Heart right ventricle (tissue), 16 donors: ENCODE measurements at regions not wholly inside any gene's neighbourhood (a gene's known extent, or its start where the extent isn't known, plus 50 kb on each side); places are given as distances from the start of the nearest gene placed in this dataset.

Source experiments
- ATAC-seq, 8 donors: fragments of 200-7000 bp; cut with Tn5 transposase; one replicate each; pipeline ENCODE4 v1.9.1; 2020; ENCODE audit warnings: mild to moderate bottlenecking in 8 of 8, moderate library complexity in 8 of 8, moderate number of reproducible peaks in 1 of 8
- DNase-seq, 2 donors: peaks; one replicate each; pipeline ENCODE4 v3.0.0-alpha.2; 2020
- H3K27ac ChIP-seq, 10 donors: fragments of 200-600 bp; sonication (generic) in 2 of 10; one replicate each; pipeline versions ENCODE4 v1.5.0 to v1.8.0; 2020 to 2022; ENCODE audit warnings: mild to moderate bottlenecking in 3 of 10
- H3K27me3 ChIP-seq, 7 donors: fragments of 200-600 bp; one replicate each; pipeline ENCODE4 v1.8.0; 2021 to 2022; ENCODE audit warnings: mild to moderate bottlenecking in 2 of 7
- H3K36me3 ChIP-seq, 9 donors: fragments of 200-600 bp; sonication (generic) in 1 of 9; one replicate each; pipeline versions ENCODE4 v1.5.0 to v1.8.0; 2020 to 2022; ENCODE audit warnings: mild to moderate bottlenecking in 2 of 9
- H3K4me1 ChIP-seq, 9 donors: fragments of 200-600 bp; sonication (generic) in 1 of 9; one replicate each; pipeline versions ENCODE4 v1.5.0 to v1.8.0; 2020 to 2022; ENCODE audit warnings: mild to moderate bottlenecking in 4 of 9
- H3K4me3 ChIP-seq, 10 donors: fragments of 200-600 bp; sonication (generic) in 2 of 10; one replicate each; pipeline versions ENCODE4 v1.5.0 to v1.8.0; 2020 to 2022; ENCODE audit warnings: mild to moderate bottlenecking in 7 of 10, moderate library complexity in 2 of 10
- H3K9me3 ChIP-seq, 11 donors: fragments of 200-600 bp in 10 of 11; sonication (generic) in 2 of 11; one replicate each; pipeline versions ENCODE4 v1.5.0 to v1.8.0; 2013 to 2022; ENCODE audit warnings: mild to moderate bottlenecking in 2 of 11, control low read depth in 1 of 11, moderate library complexity in 1 of 11
- CTCF ChIP-seq, 9 donors: fragments of 200-600 bp; sonication (generic) in 2 of 9; IDR thresholded peaks; one replicate each; pipeline versions ENCODE4 v1.5.0 to v1.8.0; 2021 to 2022; ENCODE audit warnings: antibody characterized with exemption in 9 of 9, mild to moderate bottlenecking in 5 of 9, moderate library complexity in 1 of 9
- WGBS, 2 donors: extraction: QIAGEN DNeasy Blood & Tissue Kit; methylation state at CpG; one replicate each; pipeline ENCODE4 v1.1.7; 2013; ENCODE audit warnings: inconsistent platforms in 1 of 2; 5-methylcytosine and 5-hydroxymethylcytosine counted together
- intact Hi-C, 10 donors: fragments of 100-400 bp; cut with DNase I; formaldehyde crosslinking; loops; one replicate each; pipeline versions ENCODE4 v1.11.1 to v1.14.2; 2022
- donor health status: Arrhythmogenic right ventricular cardiomyopathy.
- donor health status: ischemic (EF 13 %, LVEDD 7.1; RV severe dilation, severe dysfunction).
- donor health status: healthy with polysubstance abuse.
- donor health status: DM: no; HTN: yes; CAD: no.
- donor health status: DM: no; HTN: no; CAD: no.
- donor health status: ischemic (EF 25% LVEDD 6.9; RV normal size, moderate dysfunction).
- donor health status: ischemic (EF 25% LVEDD 5.7; RV mildly dilated, moderate dysfunction).
- donor health status: healthy.
- donor health status: DM: yes; HTN: yes; CAD: no.
- donor health status: Ischemic cardiomyopathy.
- donor health status: ischemic (EF 35%, LVEDD 5.7; RV mildly dilated, moderate dysfunction).
- donor health status: nonischemic (EF 11% LVEDD 7.7; RV severe dilation, severe dysfunction).
- donor health status: DM: yes; HTN: yes; CAD: no.
- donor health status: PGD.
- donor health status: ischemic (EF 29% LVEDD 5.4; RV normal size, mild dysfunction).
- donor health status: nonischemic (EF 23%, LVEDD 6.1; RV moderate dilation, normal function).

GRCh38 chr16:54540525-54541180, 254.1 kb upstream of the IRX3 start:
- no peak overlapping the region for H3K27ac ChIP-seq
- H3K4me1 ChIP-seq: no peaks in the 10 kb centered on the region
- H3K36me3 ChIP-seq: no peaks in the 10 kb centered on the region
- no peak for DNase-seq
- no peak for TF ChIP-seq CTCF (IDR thresholded peaks at IDR 0.05)
- ATAC-seq: no peak
- no peak overlapping the region for H3K4me3 ChIP-seq
- H3K27me3 ChIP-seq: peaks cover 0 to 7% (median 0%) of the 10 kb centered on the region in 7 donors
- intact Hi-C loops: no loop called here
- WGBS, 2 donors: 88 to 90% methylated on average over 15 of the region's 15 CpGs
- H3K9me3 ChIP-seq: no peaks in the 10 kb centered on the region

GRCh38 chr16:54538276-54538675, 251.7 kb upstream of the IRX3 start:
- ATAC-seq (no peak), DNase-seq (no peak)
- Histone ChIP-seq H3K27me3 (peaks cover 0 to 7% (median 0%) of the 10 kb centered on the region in 7 donors), H3K27ac (no peak overlapping the region), H3K4me1 (no peaks in the 10 kb centered on the region), H3K36me3 (no peaks in the 10 kb centered on the region), H3K4me3 (no peak overlapping the region), H3K9me3 (peaks cover 0 to 3% (median 0%) of the 10 kb centered on the region in 11 donors)
- intact Hi-C loops: no loop called here
- TF ChIP-seq CTCF (IDR thresholded peaks at IDR 0.05): peak in 3 of 9 donors; percentile 7 to 21 (median 14)
- 57% methylated on average over 3 of the region's 3 CpGs for WGBS, 2 donors

GRCh38 chr16:54533856-54534490, 247.4 kb upstream of the IRX3 start:
- no peak for ATAC-seq
- WGBS, 2 donors: 95 to 98% methylated on average over 4 of the region's 4 CpGs
- intact Hi-C loops: no loop called here

GRCh38 chr16:54526916-54527315, 240.3 kb upstream of the IRX3 start:
- no peak overlapping the region for H3K4me3 ChIP-seq
- DNase-seq (no peak), ATAC-seq (no peak)
- no peak overlapping the region for H3K27ac ChIP-seq
- intact Hi-C loops: no loop called here
- no peaks in the 10 kb centered on the region for H3K27me3 ChIP-seq
- H3K4me1 ChIP-seq: peaks cover 0 to 37% (median 13%) of the 10 kb centered on the region in 9 donors
- no peak for TF ChIP-seq CTCF (IDR thresholded peaks at IDR 0.05)
- H3K36me3 ChIP-seq: no peaks in the 10 kb centered on the region
- 73 to 77% methylated on average over 1 of the region's 1 CpG for WGBS, 2 donors
- H3K9me3 ChIP-seq: peaks cover 0 to 29% (median 10%) of the 10 kb centered on the region in 11 donors

More at GRCh38 chr16:54533856-54534490, 247.4 kb upstream of the IRX3 start:
- Histone ChIP-seq H3K27me3 (no peaks in the 10 kb centered on the region), H3K4me1 (no peaks in the 10 kb centered on the region), H3K27ac (no peak overlapping the region), H3K4me3 (no peak overlapping the region), H3K9me3 (peaks cover 0 to 18% (median 0%) of the 10 kb centered on the region in 11 donors), H3K36me3 (no peaks in the 10 kb centered on the region)
- TF ChIP-seq CTCF (IDR thresholded peaks at IDR 0.05): no peak
- no peak for DNase-seq
